H1 (cell line): ENCODE measurements at regions not wholly inside any gene's neighbourhood (a gene's known extent, or its start where the extent isn't known, plus 50 kb on each side); places are given as distances from the start of the nearest gene placed in this dataset.

Experiments used
- CTCF ChIA-PET: fragments of 300-600 bp; sonication (Branson Sonifier 250); formaldehyde crosslinking; loops from one replicate; lab custom pipeline; 2021; ENCODE audit not compliant: partially characterized antibody; lab: Charles Lee
- POLR2A ChIA-PET: fragments of 300-600 bp; sonication (Branson Sonifier 250); formaldehyde crosslinking; loops from one replicate; lab custom pipeline; 2021; ENCODE audit warnings: inconsistent platforms; ENCODE audit not compliant: partially characterized antibody; lab: Charles Lee
- DNase-seq, 2 experiments: peaks; one replicate each; pipeline versions ENCODE4 v3.0.0 to v3.0.0-alpha.2; 2010 to 2022; ENCODE audit warnings: low spot score in 2 of 2, low read depth in 1 of 2, mixed read lengths in 1 of 2
- FAIRE-seq: peaks from 2 replicates; lab custom pipeline; 2011; peaks lifted over from hg19 to GRCh38; lab: Jason Lieb, UNC
- H2AFZ ChIP-seq: 2 replicates; pipeline ENCODE4 v1.8.1; 2012; ENCODE audit warnings: low read length, inconsistent platforms
- H2AK5ac ChIP-seq: 2 replicates; pipeline ENCODE4 v1.6.1; 2013; ENCODE audit warnings: low read depth, low read length
- H2BK120ac ChIP-seq: replicated peaks from 2 replicates; pipeline ENCODE3; 2013; ENCODE audit warnings: low read depth, low read length, inconsistent platforms
- H2BK12ac ChIP-seq: 2 replicates; pipeline ENCODE4 v1.6.1; 2013; ENCODE audit warnings: low read depth, low read length
- H2BK15ac ChIP-seq: 2 replicates; pipeline ENCODE4 v1.6.1; 2013; ENCODE audit warnings: low read length
- H2BK20ac ChIP-seq: 2 replicates; pipeline ENCODE4 v1.6.1; 2013; ENCODE audit warnings: low read length
- H2BK5ac ChIP-seq: 2 replicates; pipeline ENCODE4 v1.6.1; 2013; ENCODE audit warnings: low read depth, low read length
- H3K14ac ChIP-seq: 2 replicates; pipeline ENCODE4 v1.6.1; 2013; ENCODE audit warnings: inconsistent platforms; ENCODE audit not compliant: insufficient read length
- H3K18ac ChIP-seq: 2 replicates; pipeline ENCODE4 v1.6.1; 2013; ENCODE audit warnings: low read length; ENCODE audit errors: extremely low read depth
- H3K23ac ChIP-seq: 2 replicates; pipeline ENCODE4 v1.6.1; 2013; ENCODE audit warnings: inconsistent platforms; ENCODE audit not compliant: insufficient read length
- H3K23me2 ChIP-seq: 2 replicates; pipeline ENCODE4 v1.6.1; 2013; ENCODE audit warnings: low read depth, low read length
- H3K27ac ChIP-seq: 2 replicates; pipeline ENCODE4 v1.6.1; 2011; ENCODE audit warnings: low read depth, low read length, inconsistent platforms
- H3K27me3 ChIP-seq, 4 experiments: replicated peaks in 1 of 4; 1 replicate in 1 of 4; 2 replicates in 3 of 4; pipeline versions ENCODE4 v1.6.1 to v1.8.1; 2011 to 2013; ENCODE audit warnings: low read length in 3 of 4, mild to moderate bottlenecking in 3 of 4, inconsistent platforms in 2 of 4, mixed read lengths in 2 of 4, moderate library complexity in 1 of 4; ENCODE audit not compliant: control insufficient read depth in 3 of 4, insufficient read depth in 3 of 4; ENCODE audit errors: extremely low read depth in 1 of 4
- H3K36me3 ChIP-seq, 4 experiments: 2 replicates each; pipeline versions ENCODE4 v1.6.1 to v1.8.1; 2011 to 2013; ENCODE audit warnings: mild to moderate bottlenecking in 4 of 4, low read length in 3 of 4, moderate library complexity in 2 of 4, control low read depth in 1 of 4, inconsistent platforms in 1 of 4; ENCODE audit not compliant: insufficient read depth in 4 of 4, control insufficient read depth in 2 of 4
- H3K4ac ChIP-seq: replicated peaks from 2 replicates; pipeline ENCODE3; 2013; ENCODE audit warnings: low read length, low read depth, mixed read lengths, inconsistent platforms; ENCODE audit not compliant: insufficient read length
- H3K4me1 ChIP-seq, 4 experiments: replicated peaks in 1 of 4; 1 replicate in 1 of 4; 2 replicates in 3 of 4; pipeline versions ENCODE4 v1.6.1 to v1.8.1; 2011 to 2013; ENCODE audit warnings: low read length in 3 of 4, inconsistent platforms in 2 of 4, mixed read lengths in 1 of 4; ENCODE audit not compliant: insufficient read depth in 4 of 4, control insufficient read depth in 3 of 4
- H3K4me2 ChIP-seq, 2 experiments: 2 replicates each; pipeline versions ENCODE4 v1.6.1 to v1.8.1; 2011 to 2013; ENCODE audit warnings: low read depth in 2 of 2, low read length in 2 of 2, control low read depth in 1 of 2, inconsistent platforms in 1 of 2, mild to moderate bottlenecking in 1 of 2; ENCODE audit not compliant: insufficient read depth in 1 of 2
- H3K4me3 ChIP-seq, 4 experiments: fragments of 200-600, 300-600 bp in 1 of 4; sonication (generic), shearing (Covaris generic), sonication (Bioruptor Twin) in 1 of 4; 2 replicates each; pipeline versions ENCODE4 v1.5.1 to v1.8.1; 2011 to 2016; ENCODE audit warnings: low read length in 4 of 4, low read depth in 3 of 4, control low read depth in 2 of 4, inconsistent platforms in 2 of 4, mild to moderate bottlenecking in 2 of 4, mixed read lengths in 1 of 4, moderate library complexity in 1 of 4; ENCODE audit not compliant: insufficient read depth in 2 of 4; ENCODE audit errors: extremely low read depth in 1 of 4
- H3K56ac ChIP-seq: replicated peaks from 2 replicates; pipeline ENCODE3; 2013; ENCODE audit warnings: low read depth, mild to moderate bottlenecking, mixed read lengths, low read length, inconsistent platforms; ENCODE audit not compliant: insufficient read length
- H3K79me1 ChIP-seq: 2 replicates; pipeline ENCODE4 v1.6.1; 2013; ENCODE audit warnings: low read depth, low read length, control low read depth
- H3K79me2 ChIP-seq, 2 experiments: 2 replicates each; pipeline versions ENCODE4 v1.6.1 to v1.8.1; 2012 to 2013; ENCODE audit warnings: low read length in 2 of 2, mild to moderate bottlenecking in 2 of 2, inconsistent platforms in 1 of 2; ENCODE audit not compliant: insufficient read depth in 2 of 2, control insufficient read depth in 1 of 2
- H3K9ac ChIP-seq, 4 experiments: replicated peaks in 1 of 4; 1 replicate in 1 of 4; 2 replicates in 3 of 4; pipeline versions ENCODE4 v1.6.1 to v1.8.1; 2011 to 2013; ENCODE audit warnings: low read depth in 3 of 4, low read length in 3 of 4, control low read depth in 2 of 4, mild to moderate bottlenecking in 2 of 4, moderate library complexity in 2 of 4, inconsistent platforms in 1 of 4; ENCODE audit errors: extremely low read depth in 1 of 4
- H3K9me3 ChIP-seq, 2 experiments: 2 replicates each; pipeline versions ENCODE4 v1.6.1 to v1.8.1; 2012 to 2013; ENCODE audit warnings: mild to moderate bottlenecking in 2 of 2, moderate library complexity in 2 of 2, control low read depth in 1 of 2, inconsistent platforms in 1 of 2, low read depth in 1 of 2, low read length in 1 of 2, mixed read lengths in 1 of 2; ENCODE audit not compliant: insufficient read depth in 2 of 2
- H4K20me1 ChIP-seq, 2 experiments: replicated peaks in 1 of 2; 2 replicates each; pipeline versions ENCODE3 to v1.8.1; 2011 to 2013; ENCODE audit warnings: inconsistent platforms in 2 of 2, low read length in 2 of 2, mild to moderate bottlenecking in 1 of 2; ENCODE audit not compliant: insufficient read depth in 2 of 2, control insufficient read depth in 1 of 2
- H4K5ac ChIP-seq: 2 replicates; pipeline ENCODE4 v1.6.1; 2013; ENCODE audit warnings: low read length, low read depth, mixed read lengths, inconsistent platforms; ENCODE audit not compliant: insufficient read length
- H4K8ac ChIP-seq: 2 replicates; pipeline ENCODE4 v1.8.0; 2013; ENCODE audit warnings: mild to moderate bottlenecking, moderate library complexity, low read length, inconsistent platforms; ENCODE audit not compliant: insufficient read depth; ENCODE audit errors: extremely low read depth
- H4K91ac ChIP-seq: replicated peaks from 2 replicates; pipeline ENCODE3; 2013; ENCODE audit warnings: low read length, mixed read lengths, inconsistent platforms; ENCODE audit not compliant: insufficient read length
- CREB1 ChIP-seq: IDR thresholded peaks from 2 replicates; pipeline ENCODE4 v1.6.1; 2012; ENCODE audit warnings: inconsistent platforms
- CTBP2 ChIP-seq: IDR thresholded peaks from 2 replicates; pipeline ENCODE4 v1.7.0; 2011; ENCODE audit warnings: borderline replicate concordance, mild to moderate bottlenecking, moderate library complexity, mixed read lengths, low read length; ENCODE audit not compliant: insufficient read depth, insufficient read length
- HDAC2 ChIP-seq, 2 experiments: fragments of 300-600 bp in 1 of 2; sonication (generic) in 1 of 2; IDR thresholded peaks; 2 replicates each; pipeline ENCODE4 v1.6.1; 2011 to 2012; ENCODE audit warnings: low read depth in 2 of 2, low read length in 2 of 2, mild to moderate bottlenecking in 2 of 2, moderate library complexity in 2 of 2, borderline replicate concordance in 1 of 2, inconsistent platforms in 1 of 2
- HDAC6 ChIP-seq: IDR thresholded peaks from one replicate; pipeline ENCODE4 v1.7.1; 2012; ENCODE audit warnings: low read depth, mild to moderate bottlenecking, inconsistent platforms, low read length, moderate library complexity
- NANOG ChIP-seq: IDR thresholded peaks from 2 replicates; pipeline ENCODE4 v1.6.1; 2011; ENCODE audit warnings: low read length, low read depth, mild to moderate bottlenecking, inconsistent platforms; ENCODE audit not compliant: insufficient read depth, poor library complexity, severe bottlenecking
- PHF8 ChIP-seq: fragments of 200-600 bp; sonication (generic); conservative IDR thresholded peaks from 2 replicates; pipeline ENCODE4 v1.7.1; 2012; ENCODE audit warnings: low read depth, mild to moderate bottlenecking, inconsistent platforms, low read length, moderate library complexity
- RAD21 ChIP-seq, 2 experiments: IDR thresholded peaks in 1 of 2; conservative IDR thresholded peaks in 1 of 2; 2 replicates each; pipeline ENCODE4 v1.6.1; 2011; ENCODE audit warnings: low read depth in 2 of 2, low read length in 2 of 2, improper control_type of control experiment in 1 of 2, inconsistent platforms in 1 of 2, mild to moderate bottlenecking in 1 of 2, moderate library complexity in 1 of 2
- RBBP5 ChIP-seq: IDR thresholded peaks from 2 replicates; pipeline ENCODE4 v1.7.1; 2012; ENCODE audit warnings: low read depth, mild to moderate bottlenecking, inconsistent platforms, low read length, moderate library complexity, borderline replicate concordance
- RFX5 ChIP-seq: IDR thresholded peaks from 2 replicates; pipeline ENCODE4 v1.6.1; 2011; ENCODE audit warnings: low read depth, low read length, improper control_type of control experiment, borderline replicate concordance
- RNF2 ChIP-seq: fragments of 200-900, 300-1000 bp; sonication (generic); IDR thresholded peaks from 2 replicates; pipeline ENCODE4 v1.7.1; 2016; ENCODE audit warnings: borderline replicate concordance, low read depth, mild to moderate bottlenecking, antibody characterized with exemption, low read length; ENCODE audit not compliant: poor library complexity, severe bottlenecking; ENCODE audit errors: missing control alignments
- RXRA ChIP-seq: IDR thresholded peaks from 2 replicates; pipeline ENCODE4 v1.6.1; 2011; ENCODE audit warnings: low read depth, mild to moderate bottlenecking, low read length, moderate library complexity; ENCODE audit not compliant: insufficient read depth
- SRF ChIP-seq: IDR thresholded peaks from 2 replicates; pipeline ENCODE4 v1.6.1; 2011; ENCODE audit warnings: mild to moderate bottlenecking, low read depth, low read length, moderate library complexity
- WGBS, 2 experiments: shearing (Covaris generic) in 1 of 2; methylation state at CpG; one replicate each; pipeline versions ENCODE4 v1.1.6 to v1.1.7; 2013 to 2015; ENCODE audit warnings: low lambda C conversion rate in 2 of 2, mixed read lengths in 2 of 2, inconsistent platforms in 1 of 2, low coverage in 1 of 2, missing lambda C conversion rate in 1 of 2; ENCODE audit not compliant: insufficient replicate concordance in 2 of 2, insufficient coverage in 1 of 2, insufficient read length in 1 of 2; ENCODE audit errors: extremely low coverage in 1 of 2, missing lambda C conversion rate in 1 of 2; 5-methylcytosine and 5-hydroxymethylcytosine counted together

- Histone ChIP-seq H3K36me3 (no peaks in the 10 kb centered on the region; a peak in 1 of 8 replicates), H2AFZ (peak overlapping the region; percentile 83), H3K14ac (no peak overlapping the region), H3K18ac (no peak overlapping the region), H4K8ac (no peak overlapping the region), H3K4me1 (peaks cover 0 to 7% (median 3%) of the 10 kb centered on the region in 4 experiments; a peak in 2 of 7 replicates), H3K27ac (no peak overlapping the region), H3K23me2 (no peaks in the 10 kb centered on the region), H3K9ac (no peak overlapping the region), H3K27me3 (no peaks in the 10 kb centered on the region), H4K91ac (no peak overlapping the region), H2BK20ac (no peak overlapping the region), H3K56ac (no peak overlapping the region), H2BK12ac (no peak overlapping the region), H2BK15ac (no peak overlapping the region), H4K5ac (no peak overlapping the region), H3K79me2 (no peaks in the 10 kb centered on the region), H3K4me3 (peak overlapping the region; percentile 11 to 53 (median 24); a peak in 5 of 8 replicates), H2AK5ac (no peak overlapping the region), H3K4me2 (peak overlapping the region; percentile 51 to 66), H3K23ac (no peak overlapping the region), H3K79me1 (no peaks in the 10 kb centered on the region), H2BK5ac (no peak overlapping the region), H3K4ac (no peak overlapping the region), H2BK120ac (no peak overlapping the region), H3K9me3 (no peaks in the 10 kb centered on the region), H4K20me1 (no peaks in the 10 kb centered on the region)
- FAIRE-seq: no peak
- ChIA-PET CTCF (interaction anchor here (0.6 to 1.1 kb wide), 3 partner anchors 10 to 189 kb away, joined by 3 to 4 read pairs (median 3); no protein-coding TSS in a partner anchor), POLR2A (interaction anchor here (0.6 to 1.0 kb wide), 2 partner anchors 9 to 32 kb away, joined by 3 to 5 read pairs; no protein-coding TSS in a partner anchor)
- 66% methylated on average over 8 of the region's 8 CpGs; no CpG with 5 or more reads in 1 of the 2 experiments for WGBS, 2 experiments
- DNase-seq: no peak
- TF ChIP-seq RBBP5: no peak
- no peak for TF ChIP-seq RNF2
- TF ChIP-seq HDAC6: no peak
- no peak for TF ChIP-seq CTBP2
- TF ChIP-seq RAD21 (IDR thresholded peaks at IDR 0.05 in 1 of 2, conservative IDR thresholded peaks at IDR 0.05 in 1 of 2; ENCODE audit: low read depth in 2 of 2, low read length in 2 of 2): no peak
- no peak for TF ChIP-seq RFX5
- TF ChIP-seq PHF8: no peak
- no peak for TF ChIP-seq CREB1
- no peak for TF ChIP-seq SRF
- TF ChIP-seq HDAC2 (IDR thresholded peaks at IDR 0.05; ENCODE audit: borderline replicate concordance in 1 of 2, low read depth in 2 of 2, low read length in 2 of 2): no peak
- TF ChIP-seq NANOG: no peak
- no peak for TF ChIP-seq RXRA
These were observed 234.4 kb upstream of the MCHR2 start for GRCh38 chr6:100228437-100228833.
